ENCODE measurements at regions not wholly inside any gene's neighbourhood (a gene's known extent, or its start where the extent isn't known, plus 50 kb on each side); places are given as distances from the start of the nearest gene placed in this dataset.

DNA sequence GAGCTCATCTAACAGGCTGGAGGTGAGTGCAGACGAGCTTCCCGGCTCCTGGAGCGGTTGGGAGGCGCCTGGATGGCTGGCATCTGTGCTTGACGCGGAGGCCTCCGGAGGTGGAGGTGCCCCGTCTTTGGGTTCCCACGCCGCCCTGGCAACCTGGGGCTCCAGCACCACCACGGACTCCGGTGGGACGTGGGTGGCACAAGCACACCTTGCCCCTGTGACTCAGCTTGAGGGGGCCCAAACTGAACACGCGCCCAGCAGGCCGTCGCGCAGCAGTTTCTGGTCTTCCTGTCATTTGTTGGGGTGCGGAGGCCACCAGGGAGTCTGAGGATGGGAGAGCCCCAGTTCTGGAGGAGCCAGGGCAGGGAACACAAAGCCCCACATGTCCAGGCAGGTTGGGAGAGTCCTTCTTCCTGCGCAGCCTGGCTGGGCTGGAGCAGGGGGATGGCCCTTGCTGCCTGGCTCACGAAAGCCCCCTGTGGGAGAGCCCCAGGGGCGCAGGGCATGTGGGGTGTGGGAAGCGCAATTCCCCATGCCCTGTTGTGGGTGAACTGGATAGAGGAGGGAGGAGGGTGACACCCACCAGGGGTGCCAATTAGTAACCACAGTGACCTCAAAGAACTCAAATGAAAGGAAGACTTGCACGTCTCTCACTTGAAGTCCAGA is 1378.6 kb upstream of the DEFB115 start:
- TF ChIP-seq POLR2A (IDR thresholded peaks at IDR 0.05), result no peak
- TF ChIP-seq, protein P1, sequence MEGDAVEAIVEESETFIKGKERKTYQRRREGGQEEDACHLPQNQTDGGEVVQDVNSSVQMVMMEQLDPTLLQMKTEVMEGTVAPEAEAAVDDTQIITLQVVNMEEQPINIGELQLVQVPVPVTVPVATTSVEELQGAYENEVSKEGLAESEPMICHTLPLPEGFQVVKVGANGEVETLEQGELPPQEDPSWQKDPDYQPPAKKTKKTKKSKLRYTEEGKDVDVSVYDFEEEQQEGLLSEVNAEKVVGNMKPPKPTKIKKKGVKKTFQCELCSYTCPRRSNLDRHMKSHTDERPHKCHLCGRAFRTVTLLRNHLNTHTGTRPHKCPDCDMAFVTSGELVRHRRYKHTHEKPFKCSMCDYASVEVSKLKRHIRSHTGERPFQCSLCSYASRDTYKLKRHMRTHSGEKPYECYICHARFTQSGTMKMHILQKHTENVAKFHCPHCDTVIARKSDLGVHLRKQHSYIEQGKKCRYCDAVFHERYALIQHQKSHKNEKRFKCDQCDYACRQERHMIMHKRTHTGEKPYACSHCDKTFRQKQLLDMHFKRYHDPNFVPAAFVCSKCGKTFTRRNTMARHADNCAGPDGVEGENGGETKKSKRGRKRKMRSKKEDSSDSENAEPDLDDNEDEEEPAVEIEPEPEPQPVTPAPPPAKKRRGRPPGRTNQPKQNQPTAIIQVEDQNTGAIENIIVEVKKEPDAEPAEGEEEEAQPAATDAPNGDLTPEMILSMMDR (IDR thresholded peaks at IDR 0.05), result no peak
- TF ChIP-seq EP300 (IDR thresholded peaks at IDR 0.05), result no peak
